ENCODE measurements at regions not wholly inside any gene's neighbourhood (a gene's known extent, or its start where the extent isn't known, plus 50 kb on each side); places are given as distances from the start of the nearest gene placed in this dataset.
A peak's percentile ranks its signal among the peaks of the same experiment; 100 is the strongest.

DNA sequence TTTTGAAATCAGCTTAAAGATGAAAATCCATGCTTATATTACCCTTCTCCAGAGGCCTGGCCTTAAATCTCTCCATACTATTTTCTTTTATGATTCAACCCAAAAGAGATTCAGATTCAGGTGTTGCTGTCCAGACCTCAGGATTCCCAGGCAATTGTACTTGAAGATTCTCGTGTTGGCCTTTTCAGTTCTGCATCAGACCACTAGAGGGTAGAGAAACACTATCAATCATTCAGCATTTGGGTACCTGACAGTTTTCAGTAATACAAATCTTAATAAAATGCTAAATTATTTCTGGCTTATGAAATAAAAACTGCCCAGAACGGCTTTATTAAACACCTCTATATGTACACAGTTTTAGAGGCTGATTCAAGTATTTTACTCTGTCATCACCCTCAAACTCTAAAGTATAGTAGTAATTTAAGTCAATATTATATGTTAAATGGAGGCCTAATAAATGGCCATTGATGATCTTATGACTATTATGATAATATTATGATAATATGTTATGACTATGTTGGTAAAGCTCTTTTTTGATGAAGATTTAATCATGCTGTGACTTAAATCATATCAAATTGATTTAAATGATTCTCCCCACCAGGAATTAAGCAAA is 301.1 kb downstream of the DUSP6 start:
- H3K9me1 ChIP-seq (ENCODE audit: control insufficient read depth, extremely low read depth, insufficient read depth, low read length), result no peaks in the 10 kb centered on the region
- H3K9me3 ChIP-seq (ENCODE audit: control insufficient read depth, low read depth, low read length), result no peaks in the 10 kb centered on the region
- H3K9ac ChIP-seq (ENCODE audit: control insufficient read depth, extremely low read depth, insufficient read depth, low read length), result no peak overlapping the region
- no peaks in the 10 kb centered on the region for H3K79me2 ChIP-seq (ENCODE audit: control insufficient read depth, insufficient read depth, low read length)
- H3K27me3 ChIP-seq (ENCODE audit: control insufficient read depth, extremely low read depth, insufficient read depth, low read length), result no peaks in the 10 kb centered on the region
- no peaks in the 10 kb centered on the region for H4K20me1 ChIP-seq (ENCODE audit: control insufficient read depth, extremely low read depth, insufficient read depth, low read length)
- no peak overlapping the region for H2AFZ ChIP-seq (ENCODE audit: control insufficient read depth, low read length)
- TF ChIP-seq, protein P1, sequence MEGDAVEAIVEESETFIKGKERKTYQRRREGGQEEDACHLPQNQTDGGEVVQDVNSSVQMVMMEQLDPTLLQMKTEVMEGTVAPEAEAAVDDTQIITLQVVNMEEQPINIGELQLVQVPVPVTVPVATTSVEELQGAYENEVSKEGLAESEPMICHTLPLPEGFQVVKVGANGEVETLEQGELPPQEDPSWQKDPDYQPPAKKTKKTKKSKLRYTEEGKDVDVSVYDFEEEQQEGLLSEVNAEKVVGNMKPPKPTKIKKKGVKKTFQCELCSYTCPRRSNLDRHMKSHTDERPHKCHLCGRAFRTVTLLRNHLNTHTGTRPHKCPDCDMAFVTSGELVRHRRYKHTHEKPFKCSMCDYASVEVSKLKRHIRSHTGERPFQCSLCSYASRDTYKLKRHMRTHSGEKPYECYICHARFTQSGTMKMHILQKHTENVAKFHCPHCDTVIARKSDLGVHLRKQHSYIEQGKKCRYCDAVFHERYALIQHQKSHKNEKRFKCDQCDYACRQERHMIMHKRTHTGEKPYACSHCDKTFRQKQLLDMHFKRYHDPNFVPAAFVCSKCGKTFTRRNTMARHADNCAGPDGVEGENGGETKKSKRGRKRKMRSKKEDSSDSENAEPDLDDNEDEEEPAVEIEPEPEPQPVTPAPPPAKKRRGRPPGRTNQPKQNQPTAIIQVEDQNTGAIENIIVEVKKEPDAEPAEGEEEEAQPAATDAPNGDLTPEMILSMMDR (optimal IDR thresholded peaks at IDR 0.05 in 1 of 3, IDR thresholded peaks at IDR 0.05 in 1 of 3, conservative IDR thresholded peaks at IDR 0.05 in 1 of 3; ENCODE audit: extremely low read depth in 1 of 3, insufficient read depth in 2 of 3, low read length in 3 of 3), result peak; percentile 51 to 81 (median 72)
- no peak for TF ChIP-seq EZH2 (IDR thresholded peaks at IDR 0.05; ENCODE audit: low read length)
- H3K4me2 ChIP-seq (ENCODE audit: control insufficient read depth, extremely low read depth, insufficient read depth, low read depth, low read length), result no peak overlapping the region
- dilution Hi-C loops (cut with MboI; ENCODE audit: extremely low pct_ligation_motif_present, low sequenced_read_pairs), result loop anchor here (25.0 kb wide), 2 partner anchors 286 to 411 kb away; no protein-coding TSS in a partner anchor
- no peaks in the 10 kb centered on the region for H3K36me3 ChIP-seq (ENCODE audit: control insufficient read depth in 2 of 2, extremely low read depth in 1 of 2, insufficient read depth in 2 of 2, low read length in 2 of 2)
- FAIRE-seq (peak; percentile 86), DNase-seq (ENCODE audit: low read depth, low spot score) (no peak)
- no peaks in the 10 kb centered on the region for H3K4me1 ChIP-seq (ENCODE audit: control insufficient read depth, extremely low read depth, insufficient read depth, low read length)
- no peak overlapping the region for H3K4me3 ChIP-seq (ENCODE audit: control insufficient read depth in 2 of 3, extremely low read depth in 1 of 3, insufficient read depth in 2 of 3, low read depth in 1 of 3, low read length in 3 of 3)
- H3K27ac ChIP-seq (ENCODE audit: control insufficient read depth, insufficient read depth, low read length), result no peak overlapping the region

DNA sequence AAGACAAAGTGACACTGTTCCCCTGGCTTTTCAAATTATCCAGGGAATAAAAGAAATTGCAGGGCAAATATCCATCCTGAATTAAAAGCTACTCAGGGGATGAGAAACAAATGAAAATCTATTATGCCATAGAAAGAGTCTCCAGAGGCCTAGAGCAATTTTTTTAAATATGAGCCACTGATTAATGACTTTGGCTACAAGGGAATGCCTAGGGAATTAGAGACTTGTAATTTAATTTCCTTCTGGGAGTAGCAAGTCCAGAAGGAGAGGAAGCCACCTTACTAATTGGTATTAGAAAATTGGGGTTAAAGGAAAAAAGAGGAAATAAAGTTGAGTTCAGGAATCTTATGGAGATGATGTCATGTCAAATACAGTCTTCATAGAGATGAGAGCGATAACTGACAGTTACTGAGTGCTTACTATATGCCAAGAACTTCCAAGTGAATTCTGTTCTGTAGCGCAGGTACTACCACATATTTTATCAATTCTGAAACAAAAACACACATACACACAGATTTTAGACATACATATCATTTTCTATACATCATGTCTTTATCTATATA is 304.4 kb downstream of the DUSP6 start:
- TF ChIP-seq, protein P1 (optimal IDR thresholded peaks at IDR 0.05 in 1 of 3, IDR thresholded peaks at IDR 0.05 in 1 of 3, conservative IDR thresholded peaks at IDR 0.05 in 1 of 3; ENCODE audit: extremely low read depth in 1 of 3, insufficient read depth in 2 of 3, low read length in 3 of 3), result no peak
- no peak for TF ChIP-seq EZH2 (IDR thresholded peaks at IDR 0.05; ENCODE audit: low read length)
- Histone ChIP-seq H3K4me3 (ENCODE audit: control insufficient read depth in 2 of 3, extremely low read depth in 1 of 3, insufficient read depth in 2 of 3, low read depth in 1 of 3, low read length in 3 of 3) (no peak overlapping the region), H3K36me3 (ENCODE audit: control insufficient read depth in 2 of 2, extremely low read depth in 1 of 2, insufficient read depth in 2 of 2, low read length in 2 of 2) (no peaks in the 10 kb centered on the region), H3K9me1 (ENCODE audit: control insufficient read depth, extremely low read depth, insufficient read depth, low read length) (no peaks in the 10 kb centered on the region), H3K9ac (ENCODE audit: control insufficient read depth, extremely low read depth, insufficient read depth, low read length) (no peak overlapping the region), H3K27me3 (ENCODE audit: control insufficient read depth, extremely low read depth, insufficient read depth, low read length) (no peaks in the 10 kb centered on the region), H4K20me1 (ENCODE audit: control insufficient read depth, extremely low read depth, insufficient read depth, low read length) (no peaks in the 10 kb centered on the region), H3K79me2 (ENCODE audit: control insufficient read depth, insufficient read depth, low read length) (no peaks in the 10 kb centered on the region), H3K4me1 (ENCODE audit: control insufficient read depth, extremely low read depth, insufficient read depth, low read length) (no peaks in the 10 kb centered on the region), H2AFZ (ENCODE audit: control insufficient read depth, low read length) (no peak overlapping the region), H3K27ac (ENCODE audit: control insufficient read depth, insufficient read depth, low read length) (no peak overlapping the region), H3K9me3 (ENCODE audit: control insufficient read depth, low read depth, low read length) (no peaks in the 10 kb centered on the region), H3K4me2 (ENCODE audit: control insufficient read depth, extremely low read depth, insufficient read depth, low read depth, low read length) (no peak overlapping the region)
- DNase-seq (ENCODE audit: low read depth, low spot score) (no peak), FAIRE-seq (no peak)
- dilution Hi-C loops (cut with MboI; ENCODE audit: extremely low pct_ligation_motif_present, low sequenced_read_pairs), result no loop called here
